ENCODE measurements at regions not wholly inside any gene's neighbourhood (a gene's known extent, or its start where the extent isn't known, plus 50 kb on each side); places are given as distances from the start of the nearest gene placed in this dataset.

DNA sequence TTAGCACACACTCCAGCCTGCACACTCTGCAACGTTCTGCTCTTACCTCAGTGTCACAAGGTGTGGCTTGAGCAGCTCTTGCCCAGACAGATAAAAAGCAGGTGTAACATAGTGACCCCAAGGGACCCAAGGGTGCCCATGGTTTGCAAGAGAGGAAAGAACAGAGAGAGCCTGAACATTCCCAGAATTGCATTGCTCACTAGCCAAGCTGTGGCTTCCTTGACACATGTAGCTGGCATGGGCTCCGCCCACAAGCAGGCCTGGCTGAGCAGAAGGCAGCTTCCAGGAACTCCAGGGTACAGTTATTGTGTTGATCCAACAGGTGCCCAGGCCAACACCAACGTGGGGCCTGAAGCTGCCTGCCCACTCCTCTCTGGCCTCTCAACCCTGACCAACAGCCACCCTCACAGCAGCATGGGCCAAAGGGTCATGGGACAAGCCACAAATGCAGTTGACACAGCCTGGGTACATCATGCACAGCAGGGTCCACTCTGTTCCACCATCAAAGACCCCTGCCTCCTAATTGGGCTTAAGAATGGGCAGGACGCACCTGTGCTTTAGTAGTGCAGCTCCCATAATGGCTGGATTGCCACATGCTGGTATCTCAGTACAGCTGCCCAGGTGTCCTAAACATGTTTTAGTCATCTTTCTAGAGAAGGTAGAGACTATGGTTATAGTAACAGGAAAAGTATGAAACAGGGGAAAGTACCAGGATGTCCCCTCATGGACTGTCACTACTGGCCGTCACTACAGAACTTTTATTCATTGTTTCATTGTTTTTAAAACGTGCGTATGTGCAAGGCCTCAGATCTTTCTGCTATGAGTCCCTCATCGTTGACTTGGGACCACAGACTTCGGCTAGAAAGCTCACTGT lies 73.7 kb upstream of the ACSL1 start:
- Histone ChIP-seq H2BK120ac (ENCODE audit: low read depth, low read length) (no peak overlapping the region), H3K27me3 (ENCODE audit: insufficient read depth, low read length, poor library complexity) (no peaks in the 10 kb centered on the region), H2BK5ac (ENCODE audit: low read length) (no peak overlapping the region), H3K56ac (ENCODE audit: low read length) (no peak overlapping the region), H3K79me2 (ENCODE audit: control insufficient read depth, insufficient read depth, low read length) (no peaks in the 10 kb centered on the region), H4K8ac (ENCODE audit: low read depth, low read length) (no peak overlapping the region), H3K23ac (ENCODE audit: low read length) (no peak overlapping the region), H3K4me3 (ENCODE audit: low read length) (no peak overlapping the region), H3K4me1 (ENCODE audit: control insufficient read depth, low read depth, low read length) (peaks cover 2% of the 10 kb centered on the region), H2AK5ac (ENCODE audit: low read length) (no peak overlapping the region), H3K79me1 (ENCODE audit: low read length) (no peaks in the 10 kb centered on the region), H3K4me2 (ENCODE audit: low read length) (no peak overlapping the region), H3K9ac (ENCODE audit: low read length) (no peak overlapping the region), H3K27ac (ENCODE audit: low read depth, low read length) (no peak overlapping the region), H3K36me3 (ENCODE audit: control insufficient read depth, insufficient read depth, low read length) (no peaks in the 10 kb centered on the region), H3K4ac (ENCODE audit: low read depth, low read length) (no peak overlapping the region), H4K5ac (ENCODE audit: low read length) (no peak overlapping the region), H2BK15ac (replicated peaks; ENCODE audit: low read depth) (no peak overlapping the region), H3K18ac (ENCODE audit: low read length) (no peak overlapping the region)
- DNase-seq, result no peak
- no CpG with 5 or more reads among the region's 9 CpGs for WGBS (ENCODE audit: extremely low coverage, insufficient coverage, low lambda C conversion rate)

DNA sequence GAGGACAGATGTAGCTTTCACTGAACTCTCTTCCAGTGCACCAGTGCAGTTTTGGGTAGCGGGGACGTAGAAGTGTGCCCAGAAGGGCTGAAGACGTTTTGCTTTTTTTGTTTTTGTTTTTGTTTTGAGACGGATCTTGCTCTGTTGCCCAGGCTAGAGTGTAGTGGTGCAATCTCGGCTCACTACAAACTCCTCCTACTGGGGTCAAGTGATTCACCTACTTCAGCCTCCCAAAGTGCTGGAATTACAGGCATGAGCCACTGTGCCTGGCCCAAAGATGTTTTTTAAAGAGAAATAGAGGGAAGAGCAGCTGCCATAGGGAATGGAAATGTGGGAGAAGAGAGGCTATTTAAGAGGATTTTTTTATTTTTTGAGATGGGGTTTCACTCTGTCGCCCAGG lies 74.4 kb upstream of the ACSL1 start:
- Histone ChIP-seq H3K56ac (ENCODE audit: low read length) (no peak overlapping the region), H3K79me2 (ENCODE audit: control insufficient read depth, insufficient read depth, low read length) (no peaks in the 10 kb centered on the region), H3K36me3 (ENCODE audit: control insufficient read depth, insufficient read depth, low read length) (no peaks in the 10 kb centered on the region), H3K27me3 (ENCODE audit: insufficient read depth, low read length, poor library complexity) (no peaks in the 10 kb centered on the region), H3K9ac (ENCODE audit: low read length) (no peak overlapping the region), H2BK5ac (ENCODE audit: low read length) (no peak overlapping the region), H3K79me1 (ENCODE audit: low read length) (no peaks in the 10 kb centered on the region), H4K8ac (ENCODE audit: low read depth, low read length) (no peak overlapping the region), H3K27ac (ENCODE audit: low read depth, low read length) (no peak overlapping the region), H3K4me1 (ENCODE audit: control insufficient read depth, low read depth, low read length) (peaks cover 2% of the 10 kb centered on the region), H2AK5ac (ENCODE audit: low read length) (no peak overlapping the region), H2BK15ac (replicated peaks; ENCODE audit: low read depth) (no peak overlapping the region), H2BK120ac (ENCODE audit: low read depth, low read length) (no peak overlapping the region), H3K23ac (ENCODE audit: low read length) (no peak overlapping the region), H3K18ac (ENCODE audit: low read length) (no peak overlapping the region), H3K4me3 (ENCODE audit: low read length) (no peak overlapping the region), H4K5ac (ENCODE audit: low read length) (no peak overlapping the region), H3K4me2 (ENCODE audit: low read length) (no peak overlapping the region), H3K4ac (ENCODE audit: low read depth, low read length) (no peak overlapping the region)
- no peak for DNase-seq
- WGBS (ENCODE audit: extremely low coverage, insufficient coverage, low lambda C conversion rate), result no CpG with 5 or more reads among the region's 6 CpGs

DNA sequence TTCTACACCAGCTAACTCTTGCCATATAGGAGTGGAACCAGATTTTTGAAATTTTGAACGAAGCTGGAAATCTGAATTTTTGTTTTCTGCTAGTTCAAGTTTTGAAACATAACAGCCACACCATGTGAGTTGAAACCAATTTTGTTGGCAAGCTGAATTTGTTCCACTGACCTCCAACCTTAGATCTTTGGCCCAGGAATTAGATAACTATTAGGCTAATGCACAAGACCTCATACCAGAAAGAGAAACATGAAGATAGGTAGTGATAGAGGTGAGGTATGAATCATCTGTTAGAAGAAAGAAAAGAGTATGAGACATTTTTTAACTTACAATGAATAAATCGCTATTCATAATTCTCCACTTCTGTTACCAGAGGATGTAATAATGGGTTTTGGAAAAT lies 76.8 kb upstream of the ACSL1 start:
- Histone ChIP-seq H2AK5ac (ENCODE audit: low read length) (no peak overlapping the region), H3K56ac (ENCODE audit: low read length) (no peak overlapping the region), H3K4me3 (ENCODE audit: low read length) (no peak overlapping the region), H3K9ac (ENCODE audit: low read length) (no peak overlapping the region), H3K27ac (ENCODE audit: low read depth, low read length) (no peak overlapping the region), H4K5ac (ENCODE audit: low read length) (no peak overlapping the region), H3K4ac (ENCODE audit: low read depth, low read length) (no peak overlapping the region), H3K23ac (ENCODE audit: low read length) (no peak overlapping the region), H3K79me1 (ENCODE audit: low read length) (no peaks in the 10 kb centered on the region), H3K27me3 (ENCODE audit: insufficient read depth, low read length, poor library complexity) (no peaks in the 10 kb centered on the region), H2BK120ac (ENCODE audit: low read depth, low read length) (no peak overlapping the region), H3K79me2 (ENCODE audit: control insufficient read depth, insufficient read depth, low read length) (no peaks in the 10 kb centered on the region), H3K18ac (ENCODE audit: low read length) (no peak overlapping the region), H4K8ac (ENCODE audit: low read depth, low read length) (no peak overlapping the region), H2BK15ac (replicated peaks; ENCODE audit: low read depth) (no peak overlapping the region), H3K4me2 (ENCODE audit: low read length) (no peak overlapping the region), H3K36me3 (ENCODE audit: control insufficient read depth, insufficient read depth, low read length) (no peaks in the 10 kb centered on the region), H3K4me1 (ENCODE audit: control insufficient read depth, low read depth, low read length) (peaks cover 2% of the 10 kb centered on the region), H2BK5ac (ENCODE audit: low read length) (no peak overlapping the region)
- no peak for DNase-seq
- WGBS (ENCODE audit: extremely low coverage, insufficient coverage, low lambda C conversion rate), result no CpG with 5 or more reads among the region's 2 CpGs

DNA sequence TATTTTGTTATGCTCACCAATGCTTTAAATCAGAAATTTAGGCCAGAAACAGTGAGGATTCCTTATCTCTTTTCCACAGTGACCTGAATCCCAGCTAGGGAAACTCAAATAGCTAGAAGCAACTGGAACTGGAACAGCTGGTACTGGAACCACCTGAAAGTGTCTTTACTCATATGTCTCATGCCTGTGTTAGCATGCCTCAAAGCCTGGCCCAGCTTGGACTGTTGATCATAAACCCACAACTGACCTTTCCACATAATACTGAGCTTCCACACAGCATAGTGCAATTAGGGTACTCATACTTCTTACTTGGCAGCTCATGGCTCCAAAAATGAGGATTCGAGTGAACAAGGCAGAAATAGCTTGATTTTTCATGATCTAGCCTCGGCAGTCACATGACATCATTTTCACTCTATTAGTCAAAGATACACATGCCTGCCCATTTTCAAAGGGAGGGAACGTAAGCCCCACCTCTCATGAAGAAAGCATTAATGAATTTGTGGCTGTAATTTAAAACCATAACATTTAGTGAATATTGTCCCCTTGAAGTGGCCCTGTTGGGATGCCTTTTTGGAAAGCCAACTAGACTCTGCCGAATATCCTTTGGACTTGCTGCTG lies 80.8 kb upstream of the ACSL1 start:
- Histone ChIP-seq H3K23ac (ENCODE audit: low read length) (no peak overlapping the region), H2BK15ac (replicated peaks; ENCODE audit: low read depth) (no peak overlapping the region), H3K9ac (ENCODE audit: low read length) (no peak overlapping the region), H3K18ac (ENCODE audit: low read length) (no peak overlapping the region), H4K8ac (ENCODE audit: low read depth, low read length) (no peak overlapping the region), H3K79me1 (ENCODE audit: low read length) (no peaks in the 10 kb centered on the region), H3K27ac (ENCODE audit: low read depth, low read length) (no peak overlapping the region), H3K79me2 (ENCODE audit: control insufficient read depth, insufficient read depth, low read length) (no peaks in the 10 kb centered on the region), H2AK5ac (ENCODE audit: low read length) (no peak overlapping the region), H3K4ac (ENCODE audit: low read depth, low read length) (no peak overlapping the region), H3K4me2 (ENCODE audit: low read length) (no peak overlapping the region), H2BK5ac (ENCODE audit: low read length) (no peak overlapping the region), H3K4me3 (ENCODE audit: low read length) (no peak overlapping the region), H3K27me3 (ENCODE audit: insufficient read depth, low read length, poor library complexity) (no peaks in the 10 kb centered on the region), H3K36me3 (ENCODE audit: control insufficient read depth, insufficient read depth, low read length) (no peaks in the 10 kb centered on the region), H2BK120ac (ENCODE audit: low read depth, low read length) (no peak overlapping the region), H3K4me1 (ENCODE audit: control insufficient read depth, low read depth, low read length) (no peaks in the 10 kb centered on the region), H3K56ac (ENCODE audit: low read length) (no peak overlapping the region), H4K5ac (ENCODE audit: low read length) (no peak overlapping the region)
- DNase-seq, result no peak
- no CpG with 5 or more reads among the region's 4 CpGs for WGBS (ENCODE audit: extremely low coverage, insufficient coverage, low lambda C conversion rate)

DNA sequence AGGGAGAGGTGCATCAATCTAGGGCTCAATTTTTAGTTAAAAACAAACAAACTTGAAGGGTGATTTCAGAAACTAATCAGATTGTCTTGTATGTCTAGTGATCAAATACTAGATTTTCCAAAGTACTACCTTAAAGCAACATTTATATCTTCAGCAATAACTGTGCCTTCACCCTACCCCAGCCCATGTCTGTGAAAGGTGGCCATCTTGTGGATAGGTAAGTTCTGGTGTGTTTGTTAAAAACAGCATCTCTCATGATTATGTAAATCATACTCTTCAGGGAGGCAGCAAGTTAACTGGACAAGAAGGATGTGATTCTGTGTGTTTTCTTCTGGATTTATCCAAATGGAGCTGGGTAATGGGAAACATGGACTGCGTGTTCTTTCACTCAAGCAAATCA lies 81.4 kb upstream of the ACSL1 start:
- H3K23ac ChIP-seq (ENCODE audit: low read length), result no peak overlapping the region
- no peak overlapping the region for H2BK5ac ChIP-seq (ENCODE audit: low read length)
- no peak for DNase-seq
- no peaks in the 10 kb centered on the region for H3K79me1 ChIP-seq (ENCODE audit: low read length)
- no peak overlapping the region for H3K9ac ChIP-seq (ENCODE audit: low read length)
- no peak overlapping the region for H3K27ac ChIP-seq (ENCODE audit: low read depth, low read length)
- no peak overlapping the region for H3K18ac ChIP-seq (ENCODE audit: low read length)
- H2AK5ac ChIP-seq (ENCODE audit: low read length), result no peak overlapping the region
- H2BK120ac ChIP-seq (ENCODE audit: low read depth, low read length), result no peak overlapping the region
- no peak overlapping the region for H3K4me2 ChIP-seq (ENCODE audit: low read length)
- no peaks in the 10 kb centered on the region for H3K4me1 ChIP-seq (ENCODE audit: control insufficient read depth, low read depth, low read length)
- H3K36me3 ChIP-seq (ENCODE audit: control insufficient read depth, insufficient read depth, low read length), result no peaks in the 10 kb centered on the region
- H3K56ac ChIP-seq (ENCODE audit: low read length), result no peak overlapping the region
- no peak overlapping the region for H3K4me3 ChIP-seq (ENCODE audit: low read length)
- no peak overlapping the region for H4K5ac ChIP-seq (ENCODE audit: low read length)
- no peak overlapping the region for H2BK15ac ChIP-seq (replicated peaks; ENCODE audit: low read depth)
- H3K79me2 ChIP-seq (ENCODE audit: control insufficient read depth, insufficient read depth, low read length), result no peaks in the 10 kb centered on the region
- no peak overlapping the region for H4K8ac ChIP-seq (ENCODE audit: low read depth, low read length)
- no peaks in the 10 kb centered on the region for H3K27me3 ChIP-seq (ENCODE audit: insufficient read depth, low read length, poor library complexity)
- no CpG with 5 or more reads among the region's 1 CpG for WGBS (ENCODE audit: extremely low coverage, insufficient coverage, low lambda C conversion rate)
- H3K4ac ChIP-seq (ENCODE audit: low read depth, low read length), result no peak overlapping the region
